ENCODE measurements at regions not wholly inside any gene's neighbourhood (a gene's known extent, or its start where the extent isn't known, plus 50 kb on each side); places are given as distances from the start of the nearest gene placed in this dataset.

DNA sequence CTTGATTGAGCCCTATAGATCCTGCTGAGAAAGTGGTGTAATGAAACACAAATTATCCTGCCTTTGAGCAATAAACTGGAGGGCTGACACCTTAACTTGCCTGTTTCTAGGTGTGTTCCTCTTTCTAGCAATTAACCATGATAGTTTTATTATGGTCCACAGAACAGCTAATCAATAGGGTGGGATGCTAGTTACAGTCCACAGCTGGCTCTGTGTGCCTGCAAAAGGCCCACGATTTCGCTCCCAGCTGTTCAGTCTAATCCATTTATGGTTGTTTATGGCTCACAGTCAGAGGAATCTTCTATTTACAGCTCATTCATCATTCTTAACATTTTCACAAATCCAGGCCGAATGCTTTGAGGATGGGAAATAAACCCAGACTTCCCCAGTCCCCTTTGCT, 674.9 kb downstream of the SMARCA1 start:
- TF ChIP-seq, protein P1, sequence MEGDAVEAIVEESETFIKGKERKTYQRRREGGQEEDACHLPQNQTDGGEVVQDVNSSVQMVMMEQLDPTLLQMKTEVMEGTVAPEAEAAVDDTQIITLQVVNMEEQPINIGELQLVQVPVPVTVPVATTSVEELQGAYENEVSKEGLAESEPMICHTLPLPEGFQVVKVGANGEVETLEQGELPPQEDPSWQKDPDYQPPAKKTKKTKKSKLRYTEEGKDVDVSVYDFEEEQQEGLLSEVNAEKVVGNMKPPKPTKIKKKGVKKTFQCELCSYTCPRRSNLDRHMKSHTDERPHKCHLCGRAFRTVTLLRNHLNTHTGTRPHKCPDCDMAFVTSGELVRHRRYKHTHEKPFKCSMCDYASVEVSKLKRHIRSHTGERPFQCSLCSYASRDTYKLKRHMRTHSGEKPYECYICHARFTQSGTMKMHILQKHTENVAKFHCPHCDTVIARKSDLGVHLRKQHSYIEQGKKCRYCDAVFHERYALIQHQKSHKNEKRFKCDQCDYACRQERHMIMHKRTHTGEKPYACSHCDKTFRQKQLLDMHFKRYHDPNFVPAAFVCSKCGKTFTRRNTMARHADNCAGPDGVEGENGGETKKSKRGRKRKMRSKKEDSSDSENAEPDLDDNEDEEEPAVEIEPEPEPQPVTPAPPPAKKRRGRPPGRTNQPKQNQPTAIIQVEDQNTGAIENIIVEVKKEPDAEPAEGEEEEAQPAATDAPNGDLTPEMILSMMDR (conservative IDR thresholded peaks at IDR 0.05; ENCODE audit: low read depth, low read length), result no peak
- no peak for TF ChIP-seq EZH2 (IDR thresholded peaks at IDR 0.05; ENCODE audit: low read length, unreplicated experiment)
